ENCODE measurements at regions not wholly inside any gene's neighbourhood (a gene's known extent, or its start where the extent isn't known, plus 50 kb on each side); places are given as distances from the start of the nearest gene placed in this dataset.

DNA sequence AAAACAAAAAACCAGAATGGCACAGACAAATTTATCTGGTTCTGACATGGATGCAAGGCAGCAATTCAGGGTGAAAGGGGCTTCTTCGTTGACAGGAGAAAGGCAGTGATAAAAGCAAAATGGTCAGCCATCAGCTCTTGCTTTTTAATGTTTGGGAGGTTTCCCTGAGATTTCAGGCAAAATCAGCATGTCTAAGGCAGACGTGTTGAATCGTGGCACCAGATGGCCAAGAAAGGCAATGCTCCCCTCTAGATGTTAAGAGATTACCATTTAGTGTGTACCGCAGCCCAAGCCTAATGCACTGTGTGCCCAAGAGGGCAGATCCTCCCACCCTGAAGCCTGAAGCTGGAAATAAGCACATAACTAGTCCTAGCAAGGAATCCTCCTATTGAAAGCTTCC, 88.8 kb upstream of the GALNT18 start:
- no peak for FAIRE-seq
- in situ Hi-C loops (cut with HindIII; ENCODE audit: extremely low pct_ligation_motif_present, low pct_unique_long_range_greater_than_20kb) (no loop called here), intact Hi-C loops (cut with micrococcal nuclease; ENCODE audit: unreplicated experiment) (no loop called here)
- H3K79me2 ChIP-seq (ENCODE audit: insufficient read depth, low read length): no peaks in the 10 kb centered on the region
- no peak for DNase-seq (ENCODE audit: low spot score)
- ChIA-PET POLR2A (no interaction called here), CTCF (ENCODE audit: low intra/inter-chr PET ratio, low total read pairs) (no interaction called here)
- ATAC-seq: no peak
- no peaks in the 10 kb centered on the region for H3K4me1 ChIP-seq (ENCODE audit: insufficient read depth, low read length)
- H3K9me3 ChIP-seq (ENCODE audit: low read length): no peaks in the 10 kb centered on the region; the same call in 1 of the 2 replicates
- H3K36me3 ChIP-seq (replicated peaks in 1 of 2; ENCODE audit: control insufficient read depth in 1 of 2, insufficient read depth in 2 of 2, low read length in 2 of 2): no peaks in the 10 kb centered on the region
- no peak overlapping the region for H3K27ac ChIP-seq (ENCODE audit: extremely low read length, insufficient read depth, low read length)
- TF ChIP-seq ZNF30 (CRISPR knock-in tag; IDR thresholded peaks at IDR 0.05): no peak
- no peak for TF ChIP-seq DNMT3B (CRISPR knock-in tag; conservative IDR thresholded peaks at IDR 0.05)
- TF ChIP-seq, protein P1, sequence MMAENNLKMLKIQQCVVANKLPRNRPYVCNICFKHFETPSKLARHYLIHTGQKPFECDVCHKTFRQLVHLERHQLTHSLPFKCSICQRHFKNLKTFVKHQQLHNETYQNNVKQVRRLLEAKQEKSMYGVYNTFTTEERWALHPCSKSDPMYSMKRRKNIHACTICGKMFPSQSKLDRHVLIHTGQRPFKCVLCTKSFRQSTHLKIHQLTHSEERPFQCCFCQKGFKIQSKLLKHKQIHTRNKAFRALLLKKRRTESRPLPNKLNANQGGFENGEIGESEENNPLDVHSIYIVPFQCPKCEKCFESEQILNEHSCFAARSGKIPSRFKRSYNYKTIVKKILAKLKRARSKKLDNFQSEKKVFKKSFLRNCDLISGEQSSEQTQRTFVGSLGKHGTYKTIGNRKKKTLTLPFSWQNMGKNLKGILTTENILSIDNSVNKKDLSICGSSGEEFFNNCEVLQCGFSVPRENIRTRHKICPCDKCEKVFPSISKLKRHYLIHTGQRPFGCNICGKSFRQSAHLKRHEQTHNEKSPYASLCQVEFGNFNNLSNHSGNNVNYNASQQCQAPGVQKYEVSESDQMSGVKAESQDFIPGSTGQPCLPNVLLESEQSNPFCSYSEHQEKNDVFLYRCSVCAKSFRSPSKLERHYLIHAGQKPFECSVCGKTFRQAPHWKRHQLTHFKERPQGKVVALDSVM (CRISPR knock-in tag; IDR thresholded peaks at IDR 0.05): no peak
- no peak for TF ChIP-seq ZNF460 (CRISPR knock-in tag; IDR thresholded peaks at IDR 0.05; ENCODE audit: borderline replicate concordance)
- no peak for TF ChIP-seq NR2F6 (IDR thresholded peaks at IDR 0.05)
- TF ChIP-seq NR2F6 (CRISPR knock-in tag; IDR thresholded peaks at IDR 0.05): no peak
- TF ChIP-seq, protein P2, sequence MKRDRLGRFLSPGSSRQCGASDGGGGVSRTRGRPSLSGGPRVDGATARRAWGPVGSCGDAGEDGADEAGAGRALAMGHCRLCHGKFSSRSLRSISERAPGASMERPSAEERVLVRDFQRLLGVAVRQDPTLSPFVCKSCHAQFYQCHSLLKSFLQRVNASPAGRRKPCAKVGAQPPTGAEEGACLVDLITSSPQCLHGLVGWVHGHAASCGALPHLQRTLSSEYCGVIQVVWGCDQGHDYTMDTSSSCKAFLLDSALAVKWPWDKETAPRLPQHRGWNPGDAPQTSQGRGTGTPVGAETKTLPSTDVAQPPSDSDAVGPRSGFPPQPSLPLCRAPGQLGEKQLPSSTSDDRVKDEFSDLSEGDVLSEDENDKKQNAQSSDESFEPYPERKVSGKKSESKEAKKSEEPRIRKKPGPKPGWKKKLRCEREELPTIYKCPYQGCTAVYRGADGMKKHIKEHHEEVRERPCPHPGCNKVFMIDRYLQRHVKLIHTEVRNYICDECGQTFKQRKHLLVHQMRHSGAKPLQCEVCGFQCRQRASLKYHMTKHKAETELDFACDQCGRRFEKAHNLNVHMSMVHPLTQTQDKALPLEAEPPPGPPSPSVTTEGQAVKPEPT (CRISPR knock-in tag; IDR thresholded peaks at IDR 0.05; ENCODE audit: low read depth): no peak
- TF ChIP-seq ISL2 (CRISPR knock-in tag; IDR thresholded peaks at IDR 0.05): no peak
- no peak for TF ChIP-seq ZSCAN12 (CRISPR knock-in tag; IDR thresholded peaks at IDR 0.05)
- TF ChIP-seq ZNF20 (CRISPR knock-in tag; IDR thresholded peaks at IDR 0.05): no peak
- TF ChIP-seq, protein P3, sequence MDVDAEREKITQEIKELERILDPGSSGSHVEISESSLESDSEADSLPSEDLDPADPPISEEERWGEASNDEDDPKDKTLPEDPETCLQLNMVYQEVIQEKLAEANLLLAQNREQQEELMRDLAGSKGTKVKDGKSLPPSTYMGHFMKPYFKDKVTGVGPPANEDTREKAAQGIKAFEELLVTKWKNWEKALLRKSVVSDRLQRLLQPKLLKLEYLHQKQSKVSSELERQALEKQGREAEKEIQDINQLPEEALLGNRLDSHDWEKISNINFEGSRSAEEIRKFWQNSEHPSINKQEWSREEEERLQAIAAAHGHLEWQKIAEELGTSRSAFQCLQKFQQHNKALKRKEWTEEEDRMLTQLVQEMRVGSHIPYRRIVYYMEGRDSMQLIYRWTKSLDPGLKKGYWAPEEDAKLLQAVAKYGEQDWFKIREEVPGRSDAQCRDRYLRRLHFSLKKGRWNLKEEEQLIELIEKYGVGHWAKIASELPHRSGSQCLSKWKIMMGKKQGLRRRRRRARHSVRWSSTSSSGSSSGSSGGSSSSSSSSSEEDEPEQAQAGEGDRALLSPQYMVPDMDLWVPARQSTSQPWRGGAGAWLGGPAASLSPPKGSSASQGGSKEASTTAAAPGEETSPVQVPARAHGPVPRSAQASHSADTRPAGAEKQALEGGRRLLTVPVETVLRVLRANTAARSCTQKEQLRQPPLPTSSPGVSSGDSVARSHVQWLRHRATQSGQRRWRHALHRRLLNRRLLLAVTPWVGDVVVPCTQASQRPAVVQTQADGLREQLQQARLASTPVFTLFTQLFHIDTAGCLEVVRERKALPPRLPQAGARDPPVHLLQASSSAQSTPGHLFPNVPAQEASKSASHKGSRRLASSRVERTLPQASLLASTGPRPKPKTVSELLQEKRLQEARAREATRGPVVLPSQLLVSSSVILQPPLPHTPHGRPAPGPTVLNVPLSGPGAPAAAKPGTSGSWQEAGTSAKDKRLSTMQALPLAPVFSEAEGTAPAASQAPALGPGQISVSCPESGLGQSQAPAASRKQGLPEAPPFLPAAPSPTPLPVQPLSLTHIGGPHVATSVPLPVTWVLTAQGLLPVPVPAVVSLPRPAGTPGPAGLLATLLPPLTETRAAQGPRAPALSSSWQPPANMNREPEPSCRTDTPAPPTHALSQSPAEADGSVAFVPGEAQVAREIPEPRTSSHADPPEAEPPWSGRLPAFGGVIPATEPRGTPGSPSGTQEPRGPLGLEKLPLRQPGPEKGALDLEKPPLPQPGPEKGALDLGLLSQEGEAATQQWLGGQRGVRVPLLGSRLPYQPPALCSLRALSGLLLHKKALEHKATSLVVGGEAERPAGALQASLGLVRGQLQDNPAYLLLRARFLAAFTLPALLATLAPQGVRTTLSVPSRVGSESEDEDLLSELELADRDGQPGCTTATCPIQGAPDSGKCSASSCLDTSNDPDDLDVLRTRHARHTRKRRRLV (CRISPR knock-in tag; IDR thresholded peaks at IDR 0.05): no peak
- TF ChIP-seq ZNF253 (CRISPR knock-in tag; IDR thresholded peaks at IDR 0.05; ENCODE audit: borderline replicate concordance): no peak
- no peak overlapping the region for H3K4me3 ChIP-seq (replicated peaks in 1 of 3; ENCODE audit: insufficient read depth in 1 of 3, low read depth in 2 of 3, low read length in 3 of 3)
- no TSS peak for BruUV-seq (replicated peaks)
- no peaks in the 10 kb centered on the region for H4K20me1 ChIP-seq (ENCODE audit: insufficient read depth, low read length)
- no peak overlapping the region for H3K9ac ChIP-seq (ENCODE audit: insufficient read depth, low read depth, low read length)
- no peak overlapping the region for H2AFZ ChIP-seq (ENCODE audit: low read length)
- 28% methylated on average over 4 of the region's 4 CpGs for WGBS (ENCODE audit: low lambda C conversion rate)
- no peak overlapping the region for H3K4me2 ChIP-seq (ENCODE audit: low read depth, low read length)
- H3K27me3 ChIP-seq (ENCODE audit: control insufficient read depth in 1 of 2, insufficient read depth in 2 of 2, low read length in 2 of 2): peaks cover 1 to 13% of the 10 kb centered on the region in 2 experiments; a peak in 3 of 5 replicates
